SK-N-SH (cell line): ENCODE measurements at regions not wholly inside any gene's neighbourhood (a gene's known extent, or its start where the extent isn't known, plus 50 kb on each side); places are given as distances from the start of the nearest gene placed in this dataset.

Source experiments
- CTCF ChIA-PET: fragments of 300-600, 350-600 bp; formaldehyde crosslinking; extraction: SDS; loops from one replicate; lab custom pipeline; 2021; lab: Yijun Ruan, JAX
- POLR2A ChIA-PET: fragments of 350-600 bp; sonication (Branson Sonifier 250); formaldehyde crosslinking; extraction: SDS; loops from one replicate; lab custom pipeline; 2020; ENCODE audit warnings: antibody characterized with exemption, inconsistent platforms; lab: Yijun Ruan, JAX
- DNase-seq: peaks from one replicate; pipeline ENCODE4 v3.0.0; 2012
- H2AFZ ChIP-seq: fragments of 200-600 bp; sonication (generic); 2 replicates; pipeline ENCODE4 v1.8.1; 2016; ENCODE audit warnings: antibody characterized with exemption, mild to moderate bottlenecking, low read depth
- H3F3A ChIP-seq: fragments of 200-600 bp; sonication (generic); replicated peaks from 2 replicates; pipeline ENCODE3; 2016; ENCODE audit warnings: antibody characterized with exemption, mild to moderate bottlenecking; ENCODE audit not compliant: insufficient read depth
- H3K27ac ChIP-seq, 2 experiments: fragments of 200-500 bp in 1 of 2; fragments of 200-600 bp in 1 of 2; sonication (Bioruptor generic) in 1 of 2; sonication (generic), shearing (Covaris generic) in 1 of 2; 2 replicates each; pipeline versions ENCODE4 v1.5.1 to v1.6.1; 2014 to 2016; ENCODE audit warnings: low read depth in 2 of 2, inconsistent platforms in 1 of 2, low read length in 1 of 2, mild to moderate bottlenecking in 1 of 2, mixed read lengths in 1 of 2
- H3K27me3 ChIP-seq: fragments of 200-600 bp; sonication (generic), shearing (Covaris generic); 2 replicates; pipeline ENCODE4 v1.6.1; 2016; ENCODE audit warnings: mixed run types; ENCODE audit not compliant: insufficient read depth
- H3K36me3 ChIP-seq, 2 experiments: fragments of 200-500 bp in 1 of 2; fragments of 200-600 bp in 1 of 2; sonication (Bioruptor generic) in 1 of 2; sonication (generic) in 1 of 2; replicated peaks in 1 of 2; 2 replicates each; pipeline versions ENCODE3 to v1.5.1; 2014 to 2016; ENCODE audit warnings: low read length in 1 of 2, mild to moderate bottlenecking in 1 of 2; ENCODE audit not compliant: insufficient read depth in 2 of 2, control insufficient read depth in 1 of 2
- H3K4me1 ChIP-seq, 2 experiments: fragments of 200-500 bp in 1 of 2; fragments of 200-600 bp in 1 of 2; sonication (Bioruptor generic) in 1 of 2; sonication (generic), shearing (Covaris generic) in 1 of 2; 2 replicates each; pipeline versions ENCODE4 v1.5.1 to v1.6.1; 2014 to 2016; ENCODE audit warnings: low read depth in 1 of 2, low read length in 1 of 2, mixed run types in 1 of 2; ENCODE audit not compliant: insufficient read depth in 2 of 2, control insufficient read depth in 1 of 2
- H3K4me2 ChIP-seq: fragments of 200-600 bp; sonication (generic), shearing (Covaris generic); 2 replicates; pipeline ENCODE4 v1.6.1; 2017; ENCODE audit warnings: mixed run types
- H3K4me3 ChIP-seq, 2 experiments: fragments of 200-500 bp in 1 of 2; fragments of 200-600 bp in 1 of 2; sonication (Bioruptor generic) in 1 of 2; sonication (generic), shearing (Covaris generic) in 1 of 2; 2 replicates each; pipeline versions ENCODE4 v1.5.1 to v1.8.1; 2014 to 2016; ENCODE audit warnings: low read depth in 2 of 2, inconsistent platforms in 1 of 2, low read length in 1 of 2, mild to moderate bottlenecking in 1 of 2, mixed read lengths in 1 of 2, moderate library complexity in 1 of 2
- H3K79me2 ChIP-seq: fragments of 200-600 bp; sonication (generic); 2 replicates; pipeline ENCODE4 v1.8.1; 2017; ENCODE audit warnings: mild to moderate bottlenecking; ENCODE audit not compliant: insufficient read depth
- H3K9ac ChIP-seq: fragments of 200-600 bp; sonication (generic); 2 replicates; pipeline ENCODE4 v1.6.1; 2017; ENCODE audit warnings: mixed run types
- H3K9me2 ChIP-seq: fragments of 200-600 bp; sonication (generic); 2 replicates; pipeline ENCODE4 v1.6.1; 2017; ENCODE audit warnings: mixed run types
- H3K9me3 ChIP-seq: fragments of 200-600 bp; sonication (generic); 2 replicates; pipeline ENCODE4 v1.6.1; 2017; ENCODE audit warnings: mixed run types, mild to moderate bottlenecking, moderate library complexity
- H4K20me1 ChIP-seq: fragments of 200-600 bp; sonication (generic); 2 replicates; pipeline ENCODE4 v1.6.1; 2017; ENCODE audit warnings: mild to moderate bottlenecking, mixed run types; ENCODE audit not compliant: insufficient read depth
- ELF1 ChIP-seq: IDR thresholded peaks from 2 replicates; pipeline ENCODE4 v1.4.0; 2012
- EP300 ChIP-seq, 2 experiments: IDR thresholded peaks; 2 replicates each; pipeline versions ENCODE4 v1.4.0 to v1.6.1; 2012; ENCODE audit warnings: borderline replicate concordance in 1 of 2, low read depth in 1 of 2, low read length in 1 of 2
- FOSL2 ChIP-seq: IDR thresholded peaks from 2 replicates; pipeline ENCODE4 v1.4.0; 2012; ENCODE audit warnings: low read depth, mild to moderate bottlenecking, moderate library complexity, borderline replicate concordance
- GATA2 ChIP-seq: sonication (generic); formaldehyde crosslinking; IDR thresholded peaks from 2 replicates; pipeline ENCODE4 v1.5.0; 2020; ENCODE audit warnings: mild to moderate bottlenecking, missing genetic modification reagents
- MXI1 ChIP-seq: IDR thresholded peaks from 2 replicates; pipeline ENCODE4 v1.6.1; 2012; ENCODE audit warnings: mild to moderate bottlenecking, low read depth, low read length, improper control_type of control experiment
- NFIC ChIP-seq: IDR thresholded peaks from 2 replicates; pipeline ENCODE4 v1.4.0; 2012; ENCODE audit warnings: borderline replicate concordance
- RCOR1 ChIP-seq: fragments of 150-350 bp; IDR thresholded peaks from 2 replicates; pipeline ENCODE4 v1.6.1; 2017; ENCODE audit warnings: antibody characterized with exemption, low read length
- RFX5 ChIP-seq: IDR thresholded peaks from 2 replicates; pipeline ENCODE4 v1.6.1; 2012; ENCODE audit warnings: mild to moderate bottlenecking, improper control_type of control experiment, low read length
- RXRA ChIP-seq: IDR thresholded peaks from 2 replicates; pipeline ENCODE4 v1.4.0; 2012; ENCODE audit warnings: low read depth, mild to moderate bottlenecking, borderline replicate concordance
- SIN3A ChIP-seq: IDR thresholded peaks from 2 replicates; pipeline ENCODE4 v1.6.1; 2012; ENCODE audit warnings: low read depth, mild to moderate bottlenecking, low read length, moderate library complexity, borderline replicate concordance
- TAF1 ChIP-seq: IDR thresholded peaks from 2 replicates; pipeline ENCODE4 v1.6.1; 2012; ENCODE audit warnings: low read depth, mild to moderate bottlenecking, low read length, moderate library complexity, borderline replicate concordance
- TCF12 ChIP-seq: IDR thresholded peaks from 2 replicates; pipeline ENCODE4 v1.4.0; 2012
- YY1 ChIP-seq: IDR thresholded peaks from 2 replicates; pipeline ENCODE4 v1.4.0; 2012; ENCODE audit warnings: low read depth, mild to moderate bottlenecking
- WGBS: methylation state at CpG from one replicate; pipeline ENCODE4 v1.1.6; 2017; ENCODE audit warnings: low lambda C conversion rate; 5-methylcytosine and 5-hydroxymethylcytosine counted together
- TF ChIP-seq, protein P1 (sequence below): fragments of 150-350 bp; IDR thresholded peaks from 2 replicates; pipeline ENCODE4 v1.6.1; 2016; ENCODE audit warnings: mild to moderate bottlenecking, low read depth, low read length
- TF ChIP-seq, protein P2 (sequence below): IDR thresholded peaks from 2 replicates; pipeline ENCODE4 v1.4.0; 2012; ENCODE audit warnings: low read depth
- TF ChIP-seq, protein P3 (sequence below): fragments of 200-600 bp; sonication (generic); IDR thresholded peaks from 2 replicates; pipeline ENCODE4 v1.6.1; 2017; ENCODE audit warnings: antibody characterized with exemption, mild to moderate bottlenecking, moderate library complexity
- TF ChIP-seq, protein P4 (sequence below): fragments of 150-350 bp; IDR thresholded peaks from 2 replicates; pipeline ENCODE4 v1.6.1; 2017; ENCODE audit warnings: antibody characterized with exemption, low read length, low read depth, borderline replicate concordance
- TF ChIP-seq, protein P5 (sequence below): IDR thresholded peaks from 2 replicates; pipeline ENCODE4 v1.6.1; 2012; ENCODE audit warnings: mild to moderate bottlenecking, low read depth, low read length, moderate library complexity
- TF ChIP-seq, protein P6 (sequence below): IDR thresholded peaks from 2 replicates; pipeline ENCODE4; 2012

DNA sequence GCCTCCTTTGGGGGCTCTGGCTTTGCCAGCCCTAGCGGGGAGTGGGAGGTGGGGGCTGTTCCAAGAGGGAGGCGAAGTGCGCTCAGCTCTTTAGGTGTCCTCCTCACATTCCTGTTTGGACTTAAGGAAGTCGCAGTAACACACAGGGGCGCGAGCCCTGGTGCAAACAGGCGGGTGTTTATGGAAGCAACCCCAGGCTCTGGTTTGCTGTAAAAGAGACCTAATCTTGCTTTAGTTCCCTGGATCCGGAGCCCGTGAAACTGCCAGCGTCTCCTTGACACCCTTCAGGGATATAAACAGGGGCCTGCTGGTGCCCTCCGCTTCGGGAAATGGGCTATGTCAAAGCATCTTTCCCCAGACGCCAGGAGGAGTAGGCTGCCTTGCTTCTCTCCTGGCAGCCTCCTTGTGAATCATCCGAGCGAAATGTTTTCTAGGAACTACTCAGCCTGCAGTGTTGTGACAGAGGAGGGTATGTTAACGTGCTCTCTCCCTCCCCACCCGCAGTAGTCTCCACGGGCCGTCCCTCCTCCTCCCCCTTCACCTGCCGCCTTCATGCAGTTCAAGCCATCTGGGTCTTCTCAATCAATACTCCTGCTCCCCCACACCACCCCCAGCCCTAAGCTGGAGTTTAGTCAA, 168.0 kb upstream of the LRFN2 start:
- Histone ChIP-seq H3K79me2 (no peaks in the 10 kb centered on the region), H3K27ac (no peak overlapping the region), H3K4me1 (peaks cover 0 to 17% of the 10 kb centered on the region in 2 experiments; a peak in 2 of 4 replicates), H4K20me1 (no peaks in the 10 kb centered on the region), H3K4me2 (peak overlapping the region; percentile 61; the same call in 1 of the 2 replicates), H3K36me3 (no peaks in the 10 kb centered on the region), H3F3A (no peaks in the 10 kb centered on the region), H2AFZ (no peak overlapping the region), H3K9me3 (no peaks in the 10 kb centered on the region), H3K9ac (no peak overlapping the region), H3K9me2 (no peaks in the 10 kb centered on the region), H3K27me3 (no peaks in the 10 kb centered on the region), H3K4me3 (no peak overlapping the region)
- TF ChIP-seq RFX5 = no peak
- TF ChIP-seq, protein P1, sequence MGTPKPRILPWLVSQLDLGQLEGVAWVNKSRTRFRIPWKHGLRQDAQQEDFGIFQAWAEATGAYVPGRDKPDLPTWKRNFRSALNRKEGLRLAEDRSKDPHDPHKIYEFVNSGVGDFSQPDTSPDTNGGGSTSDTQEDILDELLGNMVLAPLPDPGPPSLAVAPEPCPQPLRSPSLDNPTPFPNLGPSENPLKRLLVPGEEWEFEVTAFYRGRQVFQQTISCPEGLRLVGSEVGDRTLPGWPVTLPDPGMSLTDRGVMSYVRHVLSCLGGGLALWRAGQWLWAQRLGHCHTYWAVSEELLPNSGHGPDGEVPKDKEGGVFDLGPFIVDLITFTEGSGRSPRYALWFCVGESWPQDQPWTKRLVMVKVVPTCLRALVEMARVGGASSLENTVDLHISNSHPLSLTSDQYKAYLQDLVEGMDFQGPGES = no peak
- TF ChIP-seq, protein P2, sequence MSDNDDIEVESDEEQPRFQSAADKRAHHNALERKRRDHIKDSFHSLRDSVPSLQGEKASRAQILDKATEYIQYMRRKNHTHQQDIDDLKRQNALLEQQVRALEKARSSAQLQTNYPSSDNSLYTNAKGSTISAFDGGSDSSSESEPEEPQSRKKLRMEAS = no peak
- TF ChIP-seq, protein P3, sequence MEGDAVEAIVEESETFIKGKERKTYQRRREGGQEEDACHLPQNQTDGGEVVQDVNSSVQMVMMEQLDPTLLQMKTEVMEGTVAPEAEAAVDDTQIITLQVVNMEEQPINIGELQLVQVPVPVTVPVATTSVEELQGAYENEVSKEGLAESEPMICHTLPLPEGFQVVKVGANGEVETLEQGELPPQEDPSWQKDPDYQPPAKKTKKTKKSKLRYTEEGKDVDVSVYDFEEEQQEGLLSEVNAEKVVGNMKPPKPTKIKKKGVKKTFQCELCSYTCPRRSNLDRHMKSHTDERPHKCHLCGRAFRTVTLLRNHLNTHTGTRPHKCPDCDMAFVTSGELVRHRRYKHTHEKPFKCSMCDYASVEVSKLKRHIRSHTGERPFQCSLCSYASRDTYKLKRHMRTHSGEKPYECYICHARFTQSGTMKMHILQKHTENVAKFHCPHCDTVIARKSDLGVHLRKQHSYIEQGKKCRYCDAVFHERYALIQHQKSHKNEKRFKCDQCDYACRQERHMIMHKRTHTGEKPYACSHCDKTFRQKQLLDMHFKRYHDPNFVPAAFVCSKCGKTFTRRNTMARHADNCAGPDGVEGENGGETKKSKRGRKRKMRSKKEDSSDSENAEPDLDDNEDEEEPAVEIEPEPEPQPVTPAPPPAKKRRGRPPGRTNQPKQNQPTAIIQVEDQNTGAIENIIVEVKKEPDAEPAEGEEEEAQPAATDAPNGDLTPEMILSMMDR = no peak
- TF ChIP-seq TAF1 = no peak
- no peak for TF ChIP-seq ELF1
- TF ChIP-seq FOSL2 = no peak; the same call in 1 of the 2 replicates
- TF ChIP-seq SIN3A = no peak
- TF ChIP-seq RXRA = no peak
- no peak for TF ChIP-seq RCOR1
- TF ChIP-seq, protein P4, sequence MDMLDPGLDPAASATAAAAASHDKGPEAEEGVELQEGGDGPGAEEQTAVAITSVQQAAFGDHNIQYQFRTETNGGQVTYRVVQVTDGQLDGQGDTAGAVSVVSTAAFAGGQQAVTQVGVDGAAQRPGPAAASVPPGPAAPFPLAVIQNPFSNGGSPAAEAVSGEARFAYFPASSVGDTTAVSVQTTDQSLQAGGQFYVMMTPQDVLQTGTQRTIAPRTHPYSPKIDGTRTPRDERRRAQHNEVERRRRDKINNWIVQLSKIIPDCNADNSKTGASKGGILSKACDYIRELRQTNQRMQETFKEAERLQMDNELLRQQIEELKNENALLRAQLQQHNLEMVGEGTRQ = no peak
- TF ChIP-seq MXI1 = no peak
- TF ChIP-seq, protein P5, sequence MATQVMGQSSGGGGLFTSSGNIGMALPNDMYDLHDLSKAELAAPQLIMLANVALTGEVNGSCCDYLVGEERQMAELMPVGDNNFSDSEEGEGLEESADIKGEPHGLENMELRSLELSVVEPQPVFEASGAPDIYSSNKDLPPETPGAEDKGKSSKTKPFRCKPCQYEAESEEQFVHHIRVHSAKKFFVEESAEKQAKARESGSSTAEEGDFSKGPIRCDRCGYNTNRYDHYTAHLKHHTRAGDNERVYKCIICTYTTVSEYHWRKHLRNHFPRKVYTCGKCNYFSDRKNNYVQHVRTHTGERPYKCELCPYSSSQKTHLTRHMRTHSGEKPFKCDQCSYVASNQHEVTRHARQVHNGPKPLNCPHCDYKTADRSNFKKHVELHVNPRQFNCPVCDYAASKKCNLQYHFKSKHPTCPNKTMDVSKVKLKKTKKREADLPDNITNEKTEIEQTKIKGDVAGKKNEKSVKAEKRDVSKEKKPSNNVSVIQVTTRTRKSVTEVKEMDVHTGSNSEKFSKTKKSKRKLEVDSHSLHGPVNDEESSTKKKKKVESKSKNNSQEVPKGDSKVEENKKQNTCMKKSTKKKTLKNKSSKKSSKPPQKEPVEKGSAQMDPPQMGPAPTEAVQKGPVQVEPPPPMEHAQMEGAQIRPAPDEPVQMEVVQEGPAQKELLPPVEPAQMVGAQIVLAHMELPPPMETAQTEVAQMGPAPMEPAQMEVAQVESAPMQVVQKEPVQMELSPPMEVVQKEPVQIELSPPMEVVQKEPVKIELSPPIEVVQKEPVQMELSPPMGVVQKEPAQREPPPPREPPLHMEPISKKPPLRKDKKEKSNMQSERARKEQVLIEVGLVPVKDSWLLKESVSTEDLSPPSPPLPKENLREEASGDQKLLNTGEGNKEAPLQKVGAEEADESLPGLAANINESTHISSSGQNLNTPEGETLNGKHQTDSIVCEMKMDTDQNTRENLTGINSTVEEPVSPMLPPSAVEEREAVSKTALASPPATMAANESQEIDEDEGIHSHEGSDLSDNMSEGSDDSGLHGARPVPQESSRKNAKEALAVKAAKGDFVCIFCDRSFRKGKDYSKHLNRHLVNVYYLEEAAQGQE = no peak
- TF ChIP-seq YY1 = no peak
- no peak for TF ChIP-seq TCF12
- no peak for TF ChIP-seq GATA2 (CRISPR knock-in tag)
- TF ChIP-seq, protein P6, sequence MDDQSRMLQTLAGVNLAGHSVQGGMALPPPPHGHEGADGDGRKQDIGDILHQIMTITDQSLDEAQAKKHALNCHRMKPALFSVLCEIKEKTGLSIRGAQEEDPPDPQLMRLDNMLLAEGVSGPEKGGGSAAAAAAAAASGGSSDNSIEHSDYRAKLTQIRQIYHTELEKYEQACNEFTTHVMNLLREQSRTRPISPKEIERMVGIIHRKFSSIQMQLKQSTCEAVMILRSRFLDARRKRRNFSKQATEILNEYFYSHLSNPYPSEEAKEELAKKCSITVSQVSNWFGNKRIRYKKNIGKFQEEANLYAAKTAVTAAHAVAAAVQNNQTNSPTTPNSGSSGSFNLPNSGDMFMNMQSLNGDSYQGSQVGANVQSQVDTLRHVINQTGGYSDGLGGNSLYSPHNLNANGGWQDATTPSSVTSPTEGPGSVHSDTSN = no peak
- no peak for TF ChIP-seq NFIC
- TF ChIP-seq EP300 (IDR thresholded peaks at IDR 0.05; ENCODE audit: borderline replicate concordance in 1 of 2, low read depth in 1 of 2, low read length in 1 of 2) = no peak
- POLR2A ChIA-PET = no interaction called here
- WGBS = 71% methylated on average over 16 of the region's 20 CpGs
- DNase-seq = peak; percentile 29
- CTCF ChIA-PET = no interaction called here
